Transverse colon (tissue), 4 donors: ENCODE measurements at regions not wholly inside any gene's neighbourhood (a gene's known extent, or its start where the extent isn't known, plus 50 kb on each side); places are given as distances from the start of the nearest gene placed in this dataset.

Experiments
- CTCF ChIP-seq, 5 experiments: fragments of 200-600 bp in 3 of 5; fragments of 450-650 bp in 2 of 5; sonication (generic) in 3 of 5; IDR thresholded peaks; 1 replicate in 2 of 5; 2 replicates in 3 of 5; pipeline ENCODE4 v1.5.1; 2016 to 2017; ENCODE audit warnings: antibody characterized with exemption in 5 of 5, inconsistent platforms in 3 of 5, mild to moderate bottlenecking in 2 of 5, moderate library complexity in 1 of 5
- POLR2AphosphoS5 ChIP-seq, 3 donors: sonication (generic); formaldehyde crosslinking; IDR thresholded peaks; one replicate each; pipeline ENCODE4 v1.6.1; 2016; ENCODE audit warnings: antibody characterized with exemption in 3 of 3

- TF ChIP-seq CTCF (IDR thresholded peaks at IDR 0.05) = no peak
- no peak for TF ChIP-seq POLR2AphosphoS5 (IDR thresholded peaks at IDR 0.05)
Observed at GRCh38 chr7:81068-81925, 111.1 kb upstream of the FAM20C start.
